ENCODE measurements at regions not wholly inside any gene's neighbourhood (a gene's known extent, or its start where the extent isn't known, plus 50 kb on each side); places are given as distances from the start of the nearest gene placed in this dataset.

DNA sequence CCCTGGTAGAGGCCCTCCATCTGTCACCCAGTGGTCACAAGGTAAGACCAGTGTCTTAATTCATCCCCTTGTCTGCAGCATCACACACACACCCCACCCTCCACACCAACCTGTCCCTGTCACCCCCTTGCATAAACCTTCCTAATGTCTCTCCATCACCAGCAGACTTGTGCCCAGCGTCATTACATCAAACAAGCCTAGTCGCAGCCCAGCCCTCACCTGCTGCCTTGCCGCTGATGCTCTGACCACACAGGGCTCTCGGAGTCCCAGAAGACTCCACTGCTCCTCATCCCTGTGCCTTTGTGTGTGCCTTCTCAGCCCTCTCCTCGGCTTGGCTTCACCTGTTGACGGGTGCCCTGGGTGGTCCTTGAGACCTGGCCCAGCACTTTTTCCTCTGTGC lies 171.2 kb downstream of the GLI2 start:
- TF ChIP-seq CTCF (IDR thresholded peaks at IDR 0.05; ENCODE audit: insufficient read depth, low read length, poor library complexity, severe bottlenecking): no peak
- no peak for DNase-seq (ENCODE audit: extremely low read depth, insufficient read length)
- H3K36me3 ChIP-seq (ENCODE audit: control insufficient read depth, insufficient read depth, low read length): no peaks in the 10 kb centered on the region
- peaks cover 2% of the 10 kb centered on the region; the same call in 1 of the 2 replicates for H3K27me3 ChIP-seq (replicated peaks; ENCODE audit: control insufficient read depth, insufficient read depth, low read length)
- no peak overlapping the region for H3K4me3 ChIP-seq (replicated peaks; ENCODE audit: low read depth, low read length)

DNA sequence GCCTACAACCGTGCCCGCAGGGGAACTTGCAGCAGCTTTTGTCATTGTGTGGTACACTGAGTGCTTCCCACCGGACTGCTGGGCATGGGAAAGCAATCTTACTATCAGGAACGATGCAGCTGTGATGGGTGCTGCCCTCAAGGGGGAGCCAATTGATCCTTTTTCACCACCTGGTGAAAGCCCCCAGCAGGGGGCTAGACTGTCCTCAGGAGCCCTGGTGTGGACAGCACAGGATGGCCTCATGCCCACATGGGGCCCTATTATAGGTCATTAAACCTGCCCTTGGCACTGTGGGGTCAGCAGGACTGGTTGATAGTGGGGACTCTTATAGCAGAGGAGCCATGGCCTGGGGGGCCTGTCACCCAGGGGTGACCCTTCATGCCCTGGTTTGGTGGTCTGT lies 172.2 kb downstream of the GLI2 start:
- Histone ChIP-seq H3K4me3 (replicated peaks; ENCODE audit: low read depth, low read length) (no peak overlapping the region), H3K36me3 (ENCODE audit: control insufficient read depth, insufficient read depth, low read length) (no peaks in the 10 kb centered on the region), H3K27me3 (replicated peaks; ENCODE audit: control insufficient read depth, insufficient read depth, low read length) (peaks cover 2% of the 10 kb centered on the region; the same call in 1 of the 2 replicates)
- DNase-seq (ENCODE audit: extremely low read depth, insufficient read length): no peak
- TF ChIP-seq CTCF (IDR thresholded peaks at IDR 0.05; ENCODE audit: insufficient read depth, low read length, poor library complexity, severe bottlenecking): peak; percentile 3

DNA sequence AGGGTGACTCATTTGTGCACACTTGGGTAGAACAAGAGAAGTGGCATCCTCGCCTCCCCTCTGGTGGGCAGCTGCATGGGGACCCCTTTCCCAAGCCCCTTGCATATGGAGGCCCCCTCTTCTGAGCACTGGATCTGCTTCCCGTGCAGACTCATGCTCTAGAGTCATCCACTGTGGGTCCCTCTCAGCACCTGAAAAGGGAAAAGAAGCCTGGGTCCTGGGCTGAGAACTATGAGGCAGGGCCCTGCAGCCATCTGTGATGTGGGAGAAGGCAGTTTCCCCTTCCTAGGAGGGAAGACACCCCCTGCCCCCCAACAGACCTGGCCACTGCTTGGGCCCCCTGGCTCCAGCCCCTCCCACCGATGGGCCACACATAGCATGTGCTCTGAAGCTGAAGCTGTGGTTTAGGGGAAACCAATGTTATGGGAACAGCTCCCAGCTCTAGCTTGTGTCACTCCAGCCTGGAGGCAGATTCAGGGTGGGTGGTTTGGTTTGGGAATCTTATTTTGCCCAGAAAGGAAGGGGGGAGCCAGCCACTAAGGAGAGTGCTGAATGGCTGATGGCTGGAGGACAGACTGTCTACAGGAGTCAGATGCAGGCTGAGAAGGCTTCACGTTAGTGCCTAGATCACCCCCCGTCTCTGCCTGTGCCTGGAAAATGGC lies 172.8 kb downstream of the GLI2 start:
- no peak for DNase-seq (ENCODE audit: extremely low read depth, insufficient read length)
- Histone ChIP-seq H3K36me3 (ENCODE audit: control insufficient read depth, insufficient read depth, low read length) (no peaks in the 10 kb centered on the region), H3K27me3 (replicated peaks; ENCODE audit: control insufficient read depth, insufficient read depth, low read length) (peaks cover 2% of the 10 kb centered on the region; the same call in 1 of the 2 replicates), H3K4me3 (replicated peaks; ENCODE audit: low read depth, low read length) (no peak overlapping the region)
- TF ChIP-seq CTCF (IDR thresholded peaks at IDR 0.05; ENCODE audit: insufficient read depth, low read length, poor library complexity, severe bottlenecking): no peak

- Histone ChIP-seq H3K4me3 (replicated peaks; ENCODE audit: low read depth, low read length) (no peak overlapping the region), H3K36me3 (ENCODE audit: control insufficient read depth, insufficient read depth, low read length) (no peaks in the 10 kb centered on the region), H3K27me3 (replicated peaks; ENCODE audit: control insufficient read depth, insufficient read depth, low read length) (peaks cover 2% of the 10 kb centered on the region; the same call in 1 of the 2 replicates)
- no peak for TF ChIP-seq CTCF (IDR thresholded peaks at IDR 0.05; ENCODE audit: insufficient read depth, low read length, poor library complexity, severe bottlenecking)
- DNase-seq (ENCODE audit: extremely low read depth, insufficient read length): no peak
Measured at GRCh38 chr2:120909102-120909501, 173.4 kb downstream of the GLI2 start.

- no peaks in the 10 kb centered on the region for H3K36me3 ChIP-seq (ENCODE audit: control insufficient read depth, insufficient read depth, low read length)
- no peak for DNase-seq (ENCODE audit: extremely low read depth, insufficient read length)
- H3K27me3 ChIP-seq (replicated peaks; ENCODE audit: control insufficient read depth, insufficient read depth, low read length): peaks cover 2% of the 10 kb centered on the region; the same call in 1 of the 2 replicates
- no peak for TF ChIP-seq CTCF (IDR thresholded peaks at IDR 0.05; ENCODE audit: insufficient read depth, low read length, poor library complexity, severe bottlenecking)
- H3K4me3 ChIP-seq (replicated peaks; ENCODE audit: low read depth, low read length): no peak overlapping the region
Measured at GRCh38 chr2:120910164-120910563, 174.5 kb downstream of the GLI2 start.

Data from GM06990 (cell line).